H1 (cell line): ENCODE measurements at regions not wholly inside any gene's neighbourhood (a gene's known extent, or its start where the extent isn't known, plus 50 kb on each side); places are given as distances from the start of the nearest gene placed in this dataset.

Source experiments
- CTCF ChIA-PET: fragments of 300-600 bp; sonication (Branson Sonifier 250); formaldehyde crosslinking; loops from one replicate; lab custom pipeline; 2021; ENCODE audit not compliant: partially characterized antibody; lab: Charles Lee
- POLR2A ChIA-PET: fragments of 300-600 bp; sonication (Branson Sonifier 250); formaldehyde crosslinking; loops from one replicate; lab custom pipeline; 2021; ENCODE audit warnings: inconsistent platforms; ENCODE audit not compliant: partially characterized antibody; lab: Charles Lee
- DNase-seq, 2 experiments: peaks; one replicate each; pipeline versions ENCODE4 v3.0.0 to v3.0.0-alpha.2; 2010 to 2022; ENCODE audit warnings: low spot score in 2 of 2, low read depth in 1 of 2, mixed read lengths in 1 of 2
- FAIRE-seq: peaks from 2 replicates; lab custom pipeline; 2011; peaks lifted over from hg19 to GRCh38; lab: Jason Lieb, UNC
- H2AFZ ChIP-seq: 2 replicates; pipeline ENCODE4 v1.8.1; 2012; ENCODE audit warnings: low read length, inconsistent platforms
- H2AK5ac ChIP-seq: 2 replicates; pipeline ENCODE4 v1.6.1; 2013; ENCODE audit warnings: low read depth, low read length
- H2BK120ac ChIP-seq: replicated peaks from 2 replicates; pipeline ENCODE3; 2013; ENCODE audit warnings: low read depth, low read length, inconsistent platforms
- H2BK12ac ChIP-seq: 2 replicates; pipeline ENCODE4 v1.6.1; 2013; ENCODE audit warnings: low read depth, low read length
- H2BK15ac ChIP-seq: 2 replicates; pipeline ENCODE4 v1.6.1; 2013; ENCODE audit warnings: low read length
- H2BK20ac ChIP-seq: 2 replicates; pipeline ENCODE4 v1.6.1; 2013; ENCODE audit warnings: low read length
- H2BK5ac ChIP-seq: 2 replicates; pipeline ENCODE4 v1.6.1; 2013; ENCODE audit warnings: low read depth, low read length
- H3K14ac ChIP-seq: 2 replicates; pipeline ENCODE4 v1.6.1; 2013; ENCODE audit warnings: inconsistent platforms; ENCODE audit not compliant: insufficient read length
- H3K18ac ChIP-seq: 2 replicates; pipeline ENCODE4 v1.6.1; 2013; ENCODE audit warnings: low read length; ENCODE audit errors: extremely low read depth
- H3K23ac ChIP-seq: 2 replicates; pipeline ENCODE4 v1.6.1; 2013; ENCODE audit warnings: inconsistent platforms; ENCODE audit not compliant: insufficient read length
- H3K23me2 ChIP-seq: 2 replicates; pipeline ENCODE4 v1.6.1; 2013; ENCODE audit warnings: low read depth, low read length
- H3K27ac ChIP-seq: 2 replicates; pipeline ENCODE4 v1.6.1; 2011; ENCODE audit warnings: low read depth, low read length, inconsistent platforms
- H3K27me3 ChIP-seq, 4 experiments: replicated peaks in 1 of 4; 1 replicate in 1 of 4; 2 replicates in 3 of 4; pipeline versions ENCODE4 v1.6.1 to v1.8.1; 2011 to 2013; ENCODE audit warnings: low read length in 3 of 4, mild to moderate bottlenecking in 3 of 4, inconsistent platforms in 2 of 4, mixed read lengths in 2 of 4, moderate library complexity in 1 of 4; ENCODE audit not compliant: control insufficient read depth in 3 of 4, insufficient read depth in 3 of 4; ENCODE audit errors: extremely low read depth in 1 of 4
- H3K36me3 ChIP-seq, 4 experiments: 2 replicates each; pipeline versions ENCODE4 v1.6.1 to v1.8.1; 2011 to 2013; ENCODE audit warnings: mild to moderate bottlenecking in 4 of 4, low read length in 3 of 4, moderate library complexity in 2 of 4, control low read depth in 1 of 4, inconsistent platforms in 1 of 4; ENCODE audit not compliant: insufficient read depth in 4 of 4, control insufficient read depth in 2 of 4
- H3K4ac ChIP-seq: replicated peaks from 2 replicates; pipeline ENCODE3; 2013; ENCODE audit warnings: low read length, low read depth, mixed read lengths, inconsistent platforms; ENCODE audit not compliant: insufficient read length
- H3K4me1 ChIP-seq, 4 experiments: replicated peaks in 1 of 4; 1 replicate in 1 of 4; 2 replicates in 3 of 4; pipeline versions ENCODE4 v1.6.1 to v1.8.1; 2011 to 2013; ENCODE audit warnings: low read length in 3 of 4, inconsistent platforms in 2 of 4, mixed read lengths in 1 of 4; ENCODE audit not compliant: insufficient read depth in 4 of 4, control insufficient read depth in 3 of 4
- H3K4me2 ChIP-seq, 2 experiments: 2 replicates each; pipeline versions ENCODE4 v1.6.1 to v1.8.1; 2011 to 2013; ENCODE audit warnings: low read depth in 2 of 2, low read length in 2 of 2, control low read depth in 1 of 2, inconsistent platforms in 1 of 2, mild to moderate bottlenecking in 1 of 2; ENCODE audit not compliant: insufficient read depth in 1 of 2
- H3K4me3 ChIP-seq, 4 experiments: fragments of 200-600, 300-600 bp in 1 of 4; sonication (generic), shearing (Covaris generic), sonication (Bioruptor Twin) in 1 of 4; 2 replicates each; pipeline versions ENCODE4 v1.5.1 to v1.8.1; 2011 to 2016; ENCODE audit warnings: low read length in 4 of 4, low read depth in 3 of 4, control low read depth in 2 of 4, inconsistent platforms in 2 of 4, mild to moderate bottlenecking in 2 of 4, mixed read lengths in 1 of 4, moderate library complexity in 1 of 4; ENCODE audit not compliant: insufficient read depth in 2 of 4; ENCODE audit errors: extremely low read depth in 1 of 4
- H3K56ac ChIP-seq: replicated peaks from 2 replicates; pipeline ENCODE3; 2013; ENCODE audit warnings: low read depth, mild to moderate bottlenecking, mixed read lengths, low read length, inconsistent platforms; ENCODE audit not compliant: insufficient read length
- H3K79me1 ChIP-seq: 2 replicates; pipeline ENCODE4 v1.6.1; 2013; ENCODE audit warnings: low read depth, low read length, control low read depth
- H3K79me2 ChIP-seq, 2 experiments: 2 replicates each; pipeline versions ENCODE4 v1.6.1 to v1.8.1; 2012 to 2013; ENCODE audit warnings: low read length in 2 of 2, mild to moderate bottlenecking in 2 of 2, inconsistent platforms in 1 of 2; ENCODE audit not compliant: insufficient read depth in 2 of 2, control insufficient read depth in 1 of 2
- H3K9ac ChIP-seq, 4 experiments: replicated peaks in 1 of 4; 1 replicate in 1 of 4; 2 replicates in 3 of 4; pipeline versions ENCODE4 v1.6.1 to v1.8.1; 2011 to 2013; ENCODE audit warnings: low read depth in 3 of 4, low read length in 3 of 4, control low read depth in 2 of 4, mild to moderate bottlenecking in 2 of 4, moderate library complexity in 2 of 4, inconsistent platforms in 1 of 4; ENCODE audit errors: extremely low read depth in 1 of 4
- H3K9me3 ChIP-seq, 2 experiments: 2 replicates each; pipeline versions ENCODE4 v1.6.1 to v1.8.1; 2012 to 2013; ENCODE audit warnings: mild to moderate bottlenecking in 2 of 2, moderate library complexity in 2 of 2, control low read depth in 1 of 2, inconsistent platforms in 1 of 2, low read depth in 1 of 2, low read length in 1 of 2, mixed read lengths in 1 of 2; ENCODE audit not compliant: insufficient read depth in 2 of 2
- H4K20me1 ChIP-seq, 2 experiments: replicated peaks in 1 of 2; 2 replicates each; pipeline versions ENCODE3 to v1.8.1; 2011 to 2013; ENCODE audit warnings: inconsistent platforms in 2 of 2, low read length in 2 of 2, mild to moderate bottlenecking in 1 of 2; ENCODE audit not compliant: insufficient read depth in 2 of 2, control insufficient read depth in 1 of 2
- H4K5ac ChIP-seq: 2 replicates; pipeline ENCODE4 v1.6.1; 2013; ENCODE audit warnings: low read length, low read depth, mixed read lengths, inconsistent platforms; ENCODE audit not compliant: insufficient read length
- H4K8ac ChIP-seq: 2 replicates; pipeline ENCODE4 v1.8.0; 2013; ENCODE audit warnings: mild to moderate bottlenecking, moderate library complexity, low read length, inconsistent platforms; ENCODE audit not compliant: insufficient read depth; ENCODE audit errors: extremely low read depth
- H4K91ac ChIP-seq: replicated peaks from 2 replicates; pipeline ENCODE3; 2013; ENCODE audit warnings: low read length, mixed read lengths, inconsistent platforms; ENCODE audit not compliant: insufficient read length
- BRCA1 ChIP-seq: IDR thresholded peaks from 2 replicates; pipeline ENCODE4 v1.6.1; 2012; ENCODE audit warnings: low read depth, low read length, improper control_type of control experiment
- CBX8 ChIP-seq: fragments of 300-800, 300-1000 bp; sonication (generic); IDR thresholded peaks from 2 replicates; pipeline ENCODE4 v1.7.1; 2016; ENCODE audit warnings: low read depth, low read length, borderline replicate concordance
- CHD2 ChIP-seq: IDR thresholded peaks from 2 replicates; pipeline ENCODE4 v1.6.1; 2012; ENCODE audit warnings: low read length, improper control_type of control experiment
- EGR1 ChIP-seq: IDR thresholded peaks from 2 replicates; pipeline ENCODE4 v1.6.1; 2011; ENCODE audit warnings: low read depth, low read length, borderline replicate concordance
- JUND ChIP-seq: IDR thresholded peaks from 2 replicates; pipeline ENCODE4 v1.6.1; 2011; ENCODE audit warnings: mild to moderate bottlenecking, improper control_type of control experiment, low read length
- KDM1A ChIP-seq: fragments of 200-600, 300-600 bp; sonication (generic); IDR thresholded peaks from 2 replicates; pipeline ENCODE4 v1.7.1; 2016; ENCODE audit warnings: mild to moderate bottlenecking, low read length, borderline replicate concordance
- POU5F1 ChIP-seq: IDR thresholded peaks from 2 replicates; pipeline ENCODE4 v1.6.1; 2011; ENCODE audit warnings: low read depth, mild to moderate bottlenecking, low read length, moderate library complexity
- RAD21 ChIP-seq, 2 experiments: IDR thresholded peaks in 1 of 2; conservative IDR thresholded peaks in 1 of 2; 2 replicates each; pipeline ENCODE4 v1.6.1; 2011; ENCODE audit warnings: low read depth in 2 of 2, low read length in 2 of 2, improper control_type of control experiment in 1 of 2, inconsistent platforms in 1 of 2, mild to moderate bottlenecking in 1 of 2, moderate library complexity in 1 of 2
- RNF2 ChIP-seq: fragments of 200-900, 300-1000 bp; sonication (generic); IDR thresholded peaks from 2 replicates; pipeline ENCODE4 v1.7.1; 2016; ENCODE audit warnings: borderline replicate concordance, low read depth, mild to moderate bottlenecking, antibody characterized with exemption, low read length; ENCODE audit not compliant: poor library complexity, severe bottlenecking; ENCODE audit errors: missing control alignments
- SIRT6 ChIP-seq: IDR thresholded peaks from one replicate; pipeline ENCODE4 v1.7.1; 2012; ENCODE audit warnings: low read length, inconsistent platforms
- SP2 ChIP-seq: IDR thresholded peaks from 2 replicates; pipeline ENCODE4 v1.6.1; 2012; ENCODE audit warnings: mild to moderate bottlenecking, low read length, inconsistent platforms
- TBP ChIP-seq: IDR thresholded peaks from 2 replicates; pipeline ENCODE4 v1.6.1; 2011; ENCODE audit warnings: low read depth, low read length, improper control_type of control experiment
- TEAD4 ChIP-seq: IDR thresholded peaks from 2 replicates; pipeline ENCODE4 v1.6.1; 2012; ENCODE audit warnings: low read depth, low read length, inconsistent platforms, mixed read lengths
- YY1 ChIP-seq: IDR thresholded peaks from 2 replicates; pipeline ENCODE4 v1.6.1; 2011; ENCODE audit warnings: low read depth, mild to moderate bottlenecking, low read length
- WGBS, 2 experiments: shearing (Covaris generic) in 1 of 2; methylation state at CpG; one replicate each; pipeline versions ENCODE4 v1.1.6 to v1.1.7; 2013 to 2015; ENCODE audit warnings: low lambda C conversion rate in 2 of 2, mixed read lengths in 2 of 2, inconsistent platforms in 1 of 2, low coverage in 1 of 2, missing lambda C conversion rate in 1 of 2; ENCODE audit not compliant: insufficient replicate concordance in 2 of 2, insufficient coverage in 1 of 2, insufficient read length in 1 of 2; ENCODE audit errors: extremely low coverage in 1 of 2, missing lambda C conversion rate in 1 of 2; 5-methylcytosine and 5-hydroxymethylcytosine counted together
- TF ChIP-seq, protein P1 (sequence below): IDR thresholded peaks from 2 replicates; pipeline ENCODE4 v1.6.1; 2011; ENCODE audit warnings: low read depth, mild to moderate bottlenecking, low read length; ENCODE audit not compliant: insufficient read depth

DNA sequence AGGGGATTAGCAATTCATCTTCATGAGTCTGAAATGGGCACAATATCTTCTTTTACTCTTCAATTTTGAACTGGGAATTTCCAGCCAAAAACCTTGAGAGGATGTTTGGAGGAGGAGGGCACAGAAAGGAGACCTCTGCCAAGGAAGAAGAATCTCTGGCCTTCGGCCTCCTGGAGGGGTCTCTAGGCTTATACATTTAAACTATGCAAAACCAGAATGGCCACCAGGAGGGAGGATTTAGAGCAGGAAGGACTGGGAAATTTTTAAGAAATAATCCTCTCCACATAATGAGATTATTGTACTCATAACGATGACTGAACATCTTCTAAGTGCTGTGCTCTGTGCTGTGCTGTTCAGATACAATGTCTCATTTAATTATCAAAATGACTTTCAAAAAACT lies 325.9 kb downstream of the NDFIP2 start:
- no peak overlapping the region for H3K56ac ChIP-seq
- H2BK12ac ChIP-seq: no peak overlapping the region
- H2AK5ac ChIP-seq: no peak overlapping the region
- H3K4me2 ChIP-seq: no peak overlapping the region
- H3K36me3 ChIP-seq: no peaks in the 10 kb centered on the region
- no peaks in the 10 kb centered on the region for H3K23me2 ChIP-seq
- no peak overlapping the region for H4K8ac ChIP-seq
- H4K20me1 ChIP-seq: no peaks in the 10 kb centered on the region
- no peak overlapping the region for H3K4ac ChIP-seq
- no peak overlapping the region for H3K9ac ChIP-seq
- H3K4me1 ChIP-seq: peaks cover 0 to 15% (median 7%) of the 10 kb centered on the region in 4 experiments; a peak in 3 of 7 replicates
- no peak overlapping the region for H4K91ac ChIP-seq
- H3K9me3 ChIP-seq: no peaks in the 10 kb centered on the region
- H3K23ac ChIP-seq: no peak overlapping the region
- H3K18ac ChIP-seq: no peak overlapping the region
- no peak overlapping the region for H3K14ac ChIP-seq
- H3K27ac ChIP-seq: no peak overlapping the region
- DNase-seq (no peak), FAIRE-seq (no peak)
- CTCF ChIA-PET: interaction anchor here (2.4 kb wide), 1 partner anchor 8 kb away, joined by 9 read pairs; no protein-coding TSS in a partner anchor
- H4K5ac ChIP-seq: no peak overlapping the region
- H2BK120ac ChIP-seq: no peak overlapping the region
- no peaks in the 10 kb centered on the region for H3K79me2 ChIP-seq
- WGBS, 2 experiments: 89% methylated on average over 2 of the region's 2 CpGs; no CpG with 5 or more reads in 1 of the 2 experiments
- no peak overlapping the region for H2BK15ac ChIP-seq
- no peak overlapping the region for H2BK20ac ChIP-seq
- POLR2A ChIA-PET: no interaction called here
- H3K79me1 ChIP-seq: no peaks in the 10 kb centered on the region
- no peaks in the 10 kb centered on the region for H3K27me3 ChIP-seq
- no peak overlapping the region for H3K4me3 ChIP-seq
- no peak overlapping the region for H2BK5ac ChIP-seq
- H2AFZ ChIP-seq: no peak overlapping the region
- TF ChIP-seq, protein P1, sequence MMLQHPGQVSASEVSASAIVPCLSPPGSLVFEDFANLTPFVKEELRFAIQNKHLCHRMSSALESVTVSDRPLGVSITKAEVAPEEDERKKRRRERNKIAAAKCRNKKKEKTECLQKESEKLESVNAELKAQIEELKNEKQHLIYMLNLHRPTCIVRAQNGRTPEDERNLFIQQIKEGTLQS: no peak
- TF ChIP-seq BRCA1 (no peak), SP2 (no peak), YY1 (no peak), RNF2 (no peak), SIRT6 (no peak), POU5F1 (no peak), KDM1A (no peak), CHD2 (no peak), CBX8 (no peak), JUND (no peak), TBP (no peak), TEAD4 (no peak), RAD21 (IDR thresholded peaks at IDR 0.05 in 1 of 2, conservative IDR thresholded peaks at IDR 0.05 in 1 of 2; ENCODE audit: low read depth in 2 of 2, low read length in 2 of 2) (no peak), EGR1 (no peak)
